HepG2 (cell line): ENCODE measurements at regions not wholly inside any gene's neighbourhood (a gene's known extent, or its start where the extent isn't known, plus 50 kb on each side); places are given as distances from the start of the nearest gene placed in this dataset.

Source experiments
- ATAC-seq: fragments of 200-7000 bp; cut with Tn5 transposase; 3 replicates; pipeline ENCODE4 v1.9.1; 2020; ENCODE audit warnings: mild to moderate bottlenecking, moderate library complexity
- BruUV-seq: library from RNA; stranded (reverse); fragments of 400-500 nt; replicated peaks from 2 replicates; lab custom pipeline; 2021; lab: Mats Ljungman, UMichigan
- CTCF ChIA-PET: fragments of 300-600 bp; formaldehyde crosslinking; extraction: SDS; loops from one replicate; lab custom pipeline; 2021; ENCODE audit warnings: low total read pairs, inconsistent platforms, low intra/inter-chr PET ratio; lab: Yijun Ruan, JAX
- POLR2A ChIA-PET: fragments of 350-600 bp; sonication (Branson Sonifier 250); formaldehyde crosslinking; loops from one replicate; lab custom pipeline; 2020; ENCODE audit warnings: antibody characterized with exemption, inconsistent platforms; lab: Yijun Ruan, JAX
- DNase-seq: peaks from one replicate; pipeline ENCODE4 v3.0.0-alpha.2; 2015; ENCODE audit warnings: low spot score
- FAIRE-seq: peaks from 3 replicates; lab custom pipeline; 2011; peaks lifted over from hg19 to GRCh38; lab: Jason Lieb, UNC
- H2AFZ ChIP-seq: one replicate; pipeline ENCODE4 v1.6.1; 2011; ENCODE audit warnings: low read length, inconsistent platforms
- H3K27ac ChIP-seq: fragments of 300-600 bp; 3 replicates; pipeline ENCODE4 v1.8.0; 2011; ENCODE audit warnings: mixed run types, mild to moderate bottlenecking, mixed read lengths, low read length, inconsistent platforms; ENCODE audit not compliant: insufficient read depth; ENCODE audit errors: extremely low read length
- H3K27me3 ChIP-seq, 2 experiments: fragments of 200-600 bp in 1 of 2; 2 replicates in 1 of 2; 3 replicates in 1 of 2; pipeline versions ENCODE4 v1.6.0 to v1.8.0; 2011; ENCODE audit warnings: low read length in 2 of 2, mild to moderate bottlenecking in 2 of 2, moderate library complexity in 2 of 2, inconsistent platforms in 1 of 2; ENCODE audit not compliant: insufficient read depth in 2 of 2, control insufficient read depth in 1 of 2
- H3K36me3 ChIP-seq, 2 experiments: fragments of 200-600 bp in 1 of 2; replicated peaks in 1 of 2; 2 replicates in 1 of 2; 3 replicates in 1 of 2; pipeline versions ENCODE4 v1.5.1 to v1.8.0; 2011; ENCODE audit warnings: low read length in 2 of 2, inconsistent platforms in 1 of 2; ENCODE audit not compliant: insufficient read depth in 2 of 2, control insufficient read depth in 1 of 2
- H3K4me1 ChIP-seq: 2 replicates; pipeline ENCODE4 v1.5.1; 2012; ENCODE audit warnings: low read length, inconsistent platforms; ENCODE audit not compliant: insufficient read depth
- H3K4me2 ChIP-seq: 2 replicates; pipeline ENCODE4 v1.6.0; 2011; ENCODE audit warnings: low read depth, low read length, inconsistent platforms
- H3K4me3 ChIP-seq, 3 experiments: fragments of 200-600 bp in 1 of 3; sonication (generic), shearing (Covaris generic) in 1 of 3; replicated peaks in 1 of 3; 2 replicates each; pipeline ENCODE4 v1.5.1; 2011 to 2016; ENCODE audit warnings: low read length in 3 of 3, inconsistent platforms in 2 of 3, low read depth in 2 of 3, mild to moderate bottlenecking in 2 of 3, control low read depth in 1 of 3, mixed read lengths in 1 of 3; ENCODE audit not compliant: insufficient read depth in 1 of 3
- H3K79me2 ChIP-seq: one replicate; pipeline ENCODE4 v1.6.1; 2011; ENCODE audit warnings: low read length, inconsistent platforms; ENCODE audit not compliant: insufficient read depth
- H3K9ac ChIP-seq: 2 replicates; pipeline ENCODE4 v1.6.0; 2011; ENCODE audit warnings: mild to moderate bottlenecking, low read depth, low read length, inconsistent platforms; ENCODE audit not compliant: insufficient read depth
- H3K9me3 ChIP-seq: 2 replicates; pipeline ENCODE4 v1.5.1; 2012; ENCODE audit warnings: mild to moderate bottlenecking, low read length
- H4K20me1 ChIP-seq: 2 replicates; pipeline ENCODE4 v1.6.0; 2011; ENCODE audit warnings: inconsistent platforms, mild to moderate bottlenecking, low read length, moderate library complexity; ENCODE audit not compliant: insufficient read depth
- E2F5 ChIP-seq: sonication (generic); formaldehyde crosslinking; conservative IDR thresholded peaks from 2 replicates; pipeline ENCODE4 v1.4.0; 2020; ENCODE audit warnings: missing genetic modification reagents
- ZFAT ChIP-seq: sonication (generic); formaldehyde crosslinking; conservative IDR thresholded peaks from 2 replicates; pipeline ENCODE4 v1.8.1; 2023; ENCODE audit warnings: missing genetic modification reagents, inconsistent platforms
- ZFP82 ChIP-seq: sonication (generic); formaldehyde crosslinking; IDR thresholded peaks from 2 replicates; pipeline ENCODE4 v1.5.1; 2020; ENCODE audit warnings: mild to moderate bottlenecking, missing genetic modification reagents, borderline replicate concordance
- ZNF597 ChIP-seq: sonication (generic); formaldehyde crosslinking; IDR thresholded peaks from 2 replicates; pipeline ENCODE4 v1.5.0; 2020; ENCODE audit warnings: missing genetic modification reagents
- ZNF598 ChIP-seq: sonication (generic); formaldehyde crosslinking; IDR thresholded peaks from 2 replicates; pipeline ENCODE4 v1.5.1; 2020; ENCODE audit warnings: mild to moderate bottlenecking, missing genetic modification reagents, borderline replicate concordance
- WGBS: methylation state at CpG from one replicate; pipeline ENCODE4 v1.1.6; 2017; ENCODE audit warnings: low lambda C conversion rate; 5-methylcytosine and 5-hydroxymethylcytosine counted together
- in situ Hi-C: cut with HindIII; loops from 2 replicates; pipeline ENCODE4 v1.10.0; 2017; ENCODE audit warnings: low pct_unique_long_range_greater_than_20kb; ENCODE audit not compliant: extremely low pct_ligation_motif_present
- intact Hi-C: fragments of 100-400 bp; cut with micrococcal nuclease; formaldehyde crosslinking; loops from one replicate; pipeline ENCODE4 v1.10.0; 2022; ENCODE audit not compliant: unreplicated experiment
- TF ChIP-seq, protein P1 (sequence below): sonication (generic); formaldehyde crosslinking; IDR thresholded peaks from 2 replicates; pipeline ENCODE4 v1.5.0; 2020; ENCODE audit warnings: mild to moderate bottlenecking, missing genetic modification reagents
- TF ChIP-seq, protein P2 (sequence below): sonication (generic); formaldehyde crosslinking; IDR thresholded peaks from 2 replicates; pipeline ENCODE4 v1.5.0; 2020; ENCODE audit warnings: missing genetic modification reagents

- no peak overlapping the region for H3K9ac ChIP-seq
- H3K4me3 ChIP-seq = no peak overlapping the region
- intact Hi-C loops (no loop called here), in situ Hi-C loops (no loop called here)
- H3K27ac ChIP-seq = no peak overlapping the region
- H3K79me2 ChIP-seq = no peaks in the 10 kb centered on the region
- TF ChIP-seq, protein P1, sequence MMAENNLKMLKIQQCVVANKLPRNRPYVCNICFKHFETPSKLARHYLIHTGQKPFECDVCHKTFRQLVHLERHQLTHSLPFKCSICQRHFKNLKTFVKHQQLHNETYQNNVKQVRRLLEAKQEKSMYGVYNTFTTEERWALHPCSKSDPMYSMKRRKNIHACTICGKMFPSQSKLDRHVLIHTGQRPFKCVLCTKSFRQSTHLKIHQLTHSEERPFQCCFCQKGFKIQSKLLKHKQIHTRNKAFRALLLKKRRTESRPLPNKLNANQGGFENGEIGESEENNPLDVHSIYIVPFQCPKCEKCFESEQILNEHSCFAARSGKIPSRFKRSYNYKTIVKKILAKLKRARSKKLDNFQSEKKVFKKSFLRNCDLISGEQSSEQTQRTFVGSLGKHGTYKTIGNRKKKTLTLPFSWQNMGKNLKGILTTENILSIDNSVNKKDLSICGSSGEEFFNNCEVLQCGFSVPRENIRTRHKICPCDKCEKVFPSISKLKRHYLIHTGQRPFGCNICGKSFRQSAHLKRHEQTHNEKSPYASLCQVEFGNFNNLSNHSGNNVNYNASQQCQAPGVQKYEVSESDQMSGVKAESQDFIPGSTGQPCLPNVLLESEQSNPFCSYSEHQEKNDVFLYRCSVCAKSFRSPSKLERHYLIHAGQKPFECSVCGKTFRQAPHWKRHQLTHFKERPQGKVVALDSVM (CRISPR knock-in tag) = no peak
- TF ChIP-seq ZFP82 (no peak), ZNF598 (CRISPR knock-in tag) (no peak), E2F5 (no peak), ZNF597 (CRISPR knock-in tag) (no peak), ZFAT (CRISPR knock-in tag) (no peak)
- TF ChIP-seq, protein P2, sequence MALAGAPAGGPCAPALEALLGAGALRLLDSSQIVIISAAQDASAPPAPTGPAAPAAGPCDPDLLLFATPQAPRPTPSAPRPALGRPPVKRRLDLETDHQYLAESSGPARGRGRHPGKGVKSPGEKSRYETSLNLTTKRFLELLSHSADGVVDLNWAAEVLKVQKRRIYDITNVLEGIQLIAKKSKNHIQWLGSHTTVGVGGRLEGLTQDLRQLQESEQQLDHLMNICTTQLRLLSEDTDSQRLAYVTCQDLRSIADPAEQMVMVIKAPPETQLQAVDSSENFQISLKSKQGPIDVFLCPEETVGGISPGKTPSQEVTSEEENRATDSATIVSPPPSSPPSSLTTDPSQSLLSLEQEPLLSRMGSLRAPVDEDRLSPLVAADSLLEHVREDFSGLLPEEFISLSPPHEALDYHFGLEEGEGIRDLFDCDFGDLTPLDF (CRISPR knock-in tag) = no peak
- FAIRE-seq (no peak), ATAC-seq (no peak), DNase-seq (no peak)
- H2AFZ ChIP-seq = no peak overlapping the region
- 84% methylated on average over 3 of the region's 3 CpGs for WGBS
- H4K20me1 ChIP-seq = no peaks in the 10 kb centered on the region
- BruUV-seq = no TSS peak
- H3K4me2 ChIP-seq = no peak overlapping the region
- ChIA-PET CTCF (no interaction called here), POLR2A (no interaction called here)
- no peaks in the 10 kb centered on the region for H3K4me1 ChIP-seq
- H3K9me3 ChIP-seq = no peaks in the 10 kb centered on the region
- no peaks in the 10 kb centered on the region for H3K36me3 ChIP-seq
- peaks cover 0 to 18% of the 10 kb centered on the region in 2 experiments; a peak in 2 of 5 replicates for H3K27me3 ChIP-seq
Observed at GRCh38 chr15:60219866-60220265, 177.9 kb downstream of the ANXA2 start.
